Cerebellar nuclear complex (tissue), 1 donor: ENCODE measurements at regions not wholly inside any gene's neighbourhood (a gene's known extent, or its start where the extent isn't known, plus 50 kb on each side); places are given as distances from the start of the nearest gene placed in this dataset.

Experiments used
- DNase-seq, 2 experiments: peaks; one replicate each; lab custom pipeline; 2025; lab: John Stamatoyannopoulos, UW

- no peak for DNase-seq
Observed at GRCh38 chr13:79084802-79085424, 321.1 kb downstream of the RBM26 start.

- DNase-seq: no peak
Observed at GRCh38 chr13:79081942-79082341, 324.1 kb downstream of the RBM26 start.

DNA sequence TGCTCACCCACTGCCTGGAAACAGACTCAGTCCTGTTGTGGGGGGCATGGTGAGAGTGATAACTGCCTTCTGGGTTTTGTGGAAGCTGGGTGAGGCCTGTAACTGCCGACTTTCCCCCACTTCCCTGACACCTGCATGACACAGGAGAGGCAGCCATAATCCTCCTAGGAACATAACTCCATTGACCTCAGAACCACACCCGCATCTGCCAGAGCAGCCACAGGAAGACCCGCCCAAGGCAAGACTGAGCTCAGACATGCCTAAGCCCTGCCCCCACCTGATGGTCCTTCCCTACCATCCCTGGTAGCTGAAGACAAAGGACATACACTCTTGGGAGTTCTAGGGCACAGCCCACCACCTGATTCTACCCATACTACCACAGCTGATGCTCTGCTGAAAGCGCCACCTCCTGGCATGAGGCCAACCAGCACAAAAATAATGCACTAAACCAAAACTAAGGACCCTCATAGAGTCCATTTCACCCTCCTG is 326.7 kb downstream of the RBM26 start:
- DNase-seq: no peak

DNA sequence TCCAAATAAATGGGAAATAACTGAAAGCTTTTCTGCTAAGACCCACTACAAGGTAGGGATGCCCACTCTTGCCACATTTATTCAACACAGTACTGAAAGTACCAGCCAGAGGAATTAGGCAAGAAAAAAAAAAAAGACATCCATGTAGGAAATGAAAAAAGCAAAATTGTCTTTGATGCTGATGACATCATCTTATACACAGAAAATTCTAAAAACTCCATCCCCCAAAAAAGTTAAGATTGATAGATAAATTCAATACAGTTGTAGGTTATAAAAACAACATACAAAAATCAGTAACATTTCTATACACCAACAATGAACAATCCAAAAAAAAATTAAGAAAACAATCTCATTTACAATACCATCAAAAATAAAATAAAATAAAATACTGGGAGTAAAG is 330.4 kb downstream of the RBM26 start:
- DNase-seq: no peak

GRCh38 chr13:79070343-79070974 is 335.6 kb downstream of the RBM26 start:
- DNase-seq: no peak

GRCh38 chr13:79062291-79062690 is 343.8 kb downstream of the RBM26 start:
- DNase-seq: no peak

DNA sequence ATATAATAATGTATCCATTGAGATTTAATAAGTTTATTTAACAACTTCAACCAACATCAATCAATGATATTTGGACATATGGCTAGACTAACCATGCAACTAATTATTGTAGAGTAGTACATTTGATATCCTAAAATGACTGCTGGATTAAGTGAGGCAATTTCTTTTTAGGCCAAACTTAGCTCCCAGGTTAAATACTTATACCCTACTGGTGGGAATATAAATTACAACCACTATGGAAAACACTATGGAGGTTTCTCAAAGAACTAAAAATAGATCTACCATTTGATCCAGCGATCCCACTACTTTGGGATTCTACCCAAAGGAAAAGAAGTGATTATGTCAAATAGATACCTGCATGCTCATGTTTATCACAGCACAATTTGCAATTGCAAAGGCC is 345.8 kb downstream of the RBM26 start:
- no peak for DNase-seq

- DNase-seq: no peak
Observed at GRCh38 chr13:79056706-79057105, 349.3 kb downstream of the RBM26 start.

DNA sequence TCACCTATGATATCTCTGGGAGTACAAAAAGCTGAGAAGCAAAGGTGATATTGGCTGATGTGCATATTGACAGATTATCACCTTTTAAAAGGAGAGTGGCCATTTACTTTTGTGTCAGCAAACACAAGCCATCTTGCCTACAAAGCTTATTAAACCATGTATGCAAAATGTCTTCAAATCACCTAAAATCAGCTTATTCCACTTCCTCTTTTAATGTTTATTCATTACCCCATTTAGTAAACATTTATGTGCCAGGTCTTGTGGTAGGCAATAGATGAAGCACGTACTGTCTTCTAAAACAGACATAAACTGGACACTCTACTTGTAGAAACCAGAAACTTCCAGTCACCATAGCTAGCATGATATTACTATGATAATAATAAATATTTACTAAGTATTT is 354.6 kb downstream of the RBM26 start:
- no peak for DNase-seq

DNA sequence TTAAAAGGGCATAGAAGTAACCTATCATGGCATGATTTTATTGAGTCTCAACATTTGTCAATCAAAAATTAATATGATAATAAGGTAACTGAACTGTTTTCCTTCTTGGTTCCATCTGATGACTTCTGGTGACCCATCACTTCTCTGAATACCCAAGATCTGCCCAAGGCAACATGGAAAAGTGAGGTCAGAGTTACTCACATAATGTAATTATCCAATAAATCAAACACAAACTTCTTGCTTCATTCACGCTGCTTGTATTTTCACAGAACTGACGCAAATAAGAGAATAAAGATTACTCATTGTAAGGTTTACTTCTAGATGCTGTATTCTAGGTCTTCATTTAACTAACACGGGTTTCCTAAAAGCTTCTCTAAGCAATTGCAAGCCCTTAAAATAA is 361.6 kb downstream of the RBM26 start:
- DNase-seq: no peak

- DNase-seq: no peak
Observed at GRCh38 chr13:79043208-79043607, 362.8 kb downstream of the RBM26 start.

DNA sequence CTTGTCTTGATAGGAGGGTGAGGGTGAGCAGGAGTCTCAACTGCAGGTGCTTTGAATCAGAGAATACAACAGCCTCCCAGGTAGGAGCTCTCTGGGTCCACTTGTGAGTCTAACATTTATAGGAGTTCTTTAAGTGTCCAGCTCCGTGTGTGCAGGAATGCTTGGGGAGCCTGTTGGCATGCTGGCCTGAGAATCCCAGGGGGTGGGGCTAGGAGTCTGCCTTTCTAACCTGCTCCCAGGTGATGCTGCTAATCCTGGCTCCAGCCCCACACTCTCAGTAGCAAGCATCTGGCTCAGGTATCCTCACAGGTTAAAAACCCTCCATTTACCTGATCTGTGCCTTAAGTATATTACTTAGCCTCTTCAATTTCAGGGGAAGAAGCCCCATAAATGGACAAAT is 368.9 kb downstream of the RBM26 start:
- DNase-seq: no peak

GRCh38 chr13:79034341-79034740 is 371.7 kb downstream of the RBM26 start:
- no peak for DNase-seq

DNA sequence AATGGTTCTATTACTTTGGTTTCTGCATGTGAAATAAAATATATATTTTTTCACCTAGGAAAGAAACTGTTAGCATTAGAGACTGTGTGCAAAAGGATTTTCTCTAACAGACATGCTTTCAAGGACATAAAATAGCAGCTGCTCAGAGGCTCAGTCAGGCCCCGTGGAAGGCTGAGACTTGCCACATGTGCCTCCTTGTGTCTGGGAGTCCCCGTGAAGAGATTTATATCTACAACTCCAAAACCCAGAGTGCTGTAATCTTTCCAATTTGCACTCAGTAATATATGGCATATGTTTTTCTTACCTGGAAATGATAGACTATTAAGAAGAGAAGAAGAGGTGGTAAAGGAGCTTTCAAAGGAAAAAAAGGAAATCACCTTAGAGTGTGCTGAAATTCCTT is 371.6 kb upstream of the OBI1 start:
- DNase-seq: no peak

DNA sequence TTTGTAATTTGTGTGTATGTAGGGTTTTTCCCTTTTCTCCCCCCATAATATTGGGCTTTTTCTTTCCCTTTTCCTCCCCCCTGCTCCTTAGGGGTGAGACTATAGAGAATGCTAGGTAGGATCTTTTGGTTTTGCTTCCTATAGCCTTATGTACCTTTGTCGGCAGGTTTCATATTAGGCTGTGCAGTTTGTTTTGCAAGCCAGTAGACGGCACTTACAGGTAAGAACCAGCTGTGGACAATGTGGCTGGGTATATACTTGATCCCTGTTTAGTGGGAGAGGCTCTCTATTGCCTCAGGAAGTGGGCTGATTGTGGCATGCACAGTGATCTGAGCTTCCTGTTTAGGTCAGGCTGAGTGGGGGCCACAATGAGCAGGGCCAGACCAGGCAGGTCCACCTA is 359.2 kb upstream of the OBI1 start:
- no peak for DNase-seq

DNA sequence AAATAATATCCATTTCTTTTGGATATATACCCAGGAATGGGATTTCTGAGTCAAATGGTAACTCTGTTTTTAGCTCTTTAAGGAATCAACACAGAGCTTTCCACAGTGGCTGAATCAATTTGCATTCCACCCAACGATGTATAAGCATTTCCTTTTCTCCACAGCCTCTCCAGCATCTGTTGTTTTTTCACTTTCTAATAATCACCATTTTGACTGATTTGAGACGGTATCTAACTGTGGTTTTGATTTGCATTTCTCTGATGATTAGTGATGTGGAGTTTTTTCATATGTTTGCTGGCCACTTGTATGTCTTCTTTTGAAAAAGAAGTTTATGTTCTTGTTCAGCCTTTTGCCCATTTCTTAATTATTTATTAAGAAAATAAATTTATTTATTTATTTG is 352.2 kb upstream of the OBI1 start:
- DNase-seq: no peak

DNA sequence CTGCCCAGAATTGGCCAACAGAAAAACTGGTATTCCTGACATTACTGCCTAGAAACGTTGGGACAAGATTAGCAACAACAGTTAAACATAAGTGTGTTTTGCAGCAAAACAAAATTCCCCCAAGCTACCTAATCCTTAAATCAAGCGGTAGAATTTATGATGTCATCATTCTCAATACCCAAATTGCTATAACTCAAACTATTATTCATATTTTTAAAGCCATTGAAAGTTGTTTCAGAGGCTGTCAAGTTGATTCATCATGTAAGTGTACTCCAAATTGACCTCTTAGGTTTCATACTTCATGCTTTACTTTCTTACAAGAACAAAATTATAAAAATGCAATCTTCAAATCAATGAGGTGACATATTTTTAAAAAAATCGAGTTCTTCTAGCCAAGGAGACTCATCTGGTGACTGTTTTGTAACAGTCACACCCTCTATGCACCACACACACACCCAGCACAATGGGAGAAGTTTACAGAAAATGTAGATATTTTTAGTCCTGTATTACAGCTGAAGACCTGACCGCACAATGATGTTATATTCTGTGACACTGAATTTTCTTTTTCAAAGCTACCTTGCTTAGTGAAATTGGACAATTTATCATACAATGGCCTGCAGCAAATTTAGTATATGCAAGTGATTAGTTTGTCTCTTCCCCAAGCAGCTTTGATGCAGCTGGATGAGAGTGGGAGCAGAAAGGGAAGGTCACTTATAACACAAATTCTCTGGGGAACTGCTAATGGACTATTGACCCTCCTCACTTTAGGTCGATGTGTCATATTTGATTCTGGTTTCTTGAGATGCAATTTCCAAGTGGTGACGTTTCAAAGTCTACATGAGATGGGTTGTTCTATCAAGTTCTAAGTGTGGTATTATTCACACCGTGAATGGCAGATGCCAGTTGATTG is 345.3 kb upstream of the OBI1 start:
- DNase-seq: no peak

DNA sequence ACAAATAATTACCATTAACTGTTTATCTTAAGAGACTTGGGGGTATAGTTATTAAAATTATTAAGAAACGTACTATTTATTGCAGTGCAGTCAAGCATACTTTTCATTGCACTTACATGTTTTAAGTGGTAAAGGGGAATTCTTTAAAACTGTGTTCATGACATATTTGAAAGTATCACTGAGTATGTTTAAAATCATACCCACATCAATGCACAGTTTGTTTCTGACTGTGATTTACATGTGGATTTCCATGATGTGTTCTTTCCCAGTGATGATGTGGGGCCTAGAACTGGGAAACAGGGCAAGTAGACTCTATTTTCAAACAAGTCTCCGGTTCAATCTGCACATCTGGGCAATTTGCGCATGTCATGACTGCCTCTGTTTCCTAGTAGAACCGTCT is 340.5 kb upstream of the OBI1 start:
- DNase-seq: no peak

- no peak for DNase-seq
Observed at GRCh38 chr13:78998630-78999315, 339.8 kb upstream of the OBI1 start.

DNA sequence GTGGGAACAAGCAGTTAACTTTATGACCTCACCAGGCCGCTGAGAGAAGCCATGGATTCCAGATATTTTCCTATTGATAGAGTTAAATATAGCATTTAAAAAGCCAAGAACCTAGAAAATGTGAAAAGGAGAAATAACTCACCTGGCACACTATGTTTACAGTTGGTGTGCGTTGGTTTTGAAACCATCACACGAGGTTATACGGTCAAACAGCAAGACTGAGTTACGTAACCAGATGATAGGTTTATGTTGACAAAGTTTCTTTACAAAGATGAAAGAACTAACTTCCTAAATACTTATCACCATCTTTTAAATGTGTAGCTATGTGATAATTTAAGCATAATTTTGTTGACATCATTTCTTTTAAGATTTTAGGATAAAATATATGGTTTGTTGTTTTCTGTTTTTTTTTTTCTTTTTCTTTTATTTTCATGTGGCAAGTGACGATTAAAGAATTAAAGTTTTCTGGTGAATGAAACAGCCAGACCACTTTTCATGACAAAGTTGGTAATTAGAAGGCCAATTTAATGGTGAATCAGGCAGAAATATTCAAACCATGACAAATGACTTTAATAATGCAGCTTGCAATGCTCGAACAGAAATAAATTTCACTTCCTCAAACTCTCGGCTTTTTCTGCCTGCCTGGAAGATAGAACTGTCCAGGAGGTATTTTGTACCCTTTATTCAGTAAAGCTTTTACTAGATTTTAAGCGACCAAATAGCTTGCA is 339.1 kb upstream of the OBI1 start:
- DNase-seq: no peak

DNA sequence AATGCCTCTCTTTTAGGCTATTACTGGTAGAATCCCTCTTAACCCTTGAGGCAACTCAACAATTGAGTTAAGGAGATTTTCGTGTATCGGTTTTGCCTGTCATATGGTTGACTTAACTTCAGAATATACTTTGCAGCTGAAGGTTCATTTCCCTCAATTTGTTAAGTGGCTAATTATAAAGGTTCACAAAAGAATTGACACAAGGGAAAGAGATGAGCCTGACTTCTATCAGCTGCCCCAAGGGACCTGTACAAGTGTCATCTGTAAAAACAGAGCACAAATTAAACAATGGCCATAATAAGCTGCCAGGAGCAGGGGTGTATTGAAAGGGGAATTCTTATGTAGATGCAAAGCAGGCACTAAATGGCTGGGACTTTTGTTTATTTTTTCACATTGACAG is 334.8 kb upstream of the OBI1 start:
- DNase-seq: no peak

DNA sequence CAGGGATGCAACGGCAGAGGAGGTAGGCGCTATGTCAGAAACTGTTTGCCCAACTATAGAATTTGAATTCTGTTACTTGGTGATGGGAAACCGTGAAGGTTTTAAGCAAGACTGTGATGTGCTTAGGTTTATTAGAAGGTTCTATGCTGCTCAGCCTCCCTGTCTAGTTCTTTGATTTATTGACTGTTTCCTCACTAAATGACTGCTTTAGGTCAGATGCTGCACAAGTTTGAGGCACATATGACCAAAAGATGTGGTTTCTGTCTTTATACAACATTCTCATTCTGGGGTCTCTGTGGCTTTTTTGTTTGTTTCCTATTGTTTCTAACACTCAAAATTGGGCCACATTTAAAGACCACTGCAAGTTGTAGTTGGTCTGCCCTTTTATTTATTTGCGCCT is 323.0 kb upstream of the OBI1 start:
- DNase-seq: no peak
